Urinary bladder (tissue), 3 donors: ENCODE measurements at regions not wholly inside any gene's neighbourhood (a gene's known extent, or its start where the extent isn't known, plus 50 kb on each side); places are given as distances from the start of the nearest gene placed in this dataset.
A peak's percentile ranks its signal among the peaks of the same experiment; 100 is the strongest.

Experiments used
- DNase-seq: peaks from one replicate; pipeline ENCODE4 v3.0.0-alpha.2; 2015; ENCODE audit errors: extremely low spot score
- H3K27ac ChIP-seq: one replicate; pipeline ENCODE4 v1.5.1; 2013; ENCODE audit warnings: low read depth, mild to moderate bottlenecking, moderate library complexity
- H3K36me3 ChIP-seq: one replicate; pipeline ENCODE4 v1.6.1; 2013; ENCODE audit warnings: mild to moderate bottlenecking, moderate library complexity; ENCODE audit not compliant: insufficient read depth
- H3K4me1 ChIP-seq: one replicate; pipeline ENCODE4 v1.6.1; 2013; ENCODE audit warnings: mild to moderate bottlenecking, moderate library complexity; ENCODE audit not compliant: insufficient read depth
- H3K4me3 ChIP-seq: one replicate; pipeline ENCODE4 v1.5.1; 2013; ENCODE audit warnings: low read depth, low read length
- WGBS: extraction: QIAGEN DNeasy Blood & Tissue Kit; methylation state at CpG from one replicate; pipeline ENCODE4 v1.1.7; 2013; 5-methylcytosine and 5-hydroxymethylcytosine counted together
- donor health status: healthy with polysubstance abuse.
- donor health status: healthy.

DNA sequence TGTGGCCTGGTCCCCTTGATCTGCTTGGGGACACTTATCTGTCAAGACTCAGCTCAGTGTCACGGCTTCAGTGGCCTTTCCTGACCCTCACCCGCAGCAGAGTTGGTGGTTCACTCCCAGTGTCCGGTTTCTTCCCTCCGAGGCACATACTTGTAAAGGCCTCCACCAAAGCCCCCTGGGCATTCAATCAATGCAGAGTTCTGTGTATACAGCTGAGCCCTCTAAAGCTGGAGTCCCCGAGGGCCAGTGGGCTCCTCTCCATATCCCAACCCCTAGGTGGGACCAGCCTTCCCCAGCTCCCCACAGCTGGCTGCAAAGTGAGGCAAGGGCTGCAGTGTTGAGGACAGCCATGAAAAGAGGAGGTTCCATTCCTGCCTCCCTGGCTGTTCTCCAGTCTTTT lies 70.9 kb upstream of the RGMA start:
- Histone ChIP-seq H3K27ac (no peak overlapping the region), H3K4me3 (no peak overlapping the region), H3K4me1 (no peaks in the 10 kb centered on the region), H3K36me3 (no peaks in the 10 kb centered on the region)
- 74% methylated on average over 5 of the region's 5 CpGs for WGBS
- DNase-seq: no peak

DNA sequence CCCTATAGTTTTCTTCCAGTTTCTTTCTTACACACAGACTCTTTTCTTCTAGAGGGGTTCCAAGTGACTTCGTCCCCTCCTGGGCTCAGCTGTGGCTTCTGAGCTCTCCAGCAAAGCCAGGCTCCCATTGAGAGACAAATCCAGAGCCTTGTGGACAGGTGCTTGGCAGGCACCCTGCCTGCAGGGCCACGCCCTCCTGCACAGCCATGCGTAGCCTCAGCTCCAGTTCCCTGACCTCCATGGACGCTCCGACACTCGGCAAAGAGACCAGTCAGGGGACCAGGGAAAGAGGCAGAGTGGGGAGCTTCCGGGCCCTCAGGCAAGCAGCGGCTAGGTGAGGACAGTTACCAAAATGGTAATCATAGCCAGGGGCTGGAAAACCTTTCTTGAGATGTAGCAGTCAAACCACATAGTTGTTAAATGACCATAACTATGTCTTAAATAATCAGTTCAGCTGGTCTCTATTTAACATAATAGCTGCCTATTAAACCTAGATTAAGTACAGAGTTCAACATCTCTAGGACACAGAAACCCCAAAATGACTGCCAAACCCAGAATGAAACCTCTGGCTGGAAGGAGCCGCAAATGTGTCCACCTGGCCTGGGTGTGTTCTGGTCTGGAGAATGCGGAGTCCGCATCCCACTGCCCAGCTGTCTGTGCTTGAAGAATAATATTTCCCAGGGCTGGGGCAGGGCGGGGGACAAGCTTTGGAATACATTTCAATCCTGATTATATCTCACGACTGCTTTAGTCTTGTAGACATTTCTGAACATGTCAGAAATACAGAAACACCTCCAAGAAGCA lies 69.3 kb upstream of the RGMA start:
- WGBS: 89% methylated on average over 13 of the region's 13 CpGs
- no peak for DNase-seq
- H3K36me3 ChIP-seq: no peaks in the 10 kb centered on the region

DNA sequence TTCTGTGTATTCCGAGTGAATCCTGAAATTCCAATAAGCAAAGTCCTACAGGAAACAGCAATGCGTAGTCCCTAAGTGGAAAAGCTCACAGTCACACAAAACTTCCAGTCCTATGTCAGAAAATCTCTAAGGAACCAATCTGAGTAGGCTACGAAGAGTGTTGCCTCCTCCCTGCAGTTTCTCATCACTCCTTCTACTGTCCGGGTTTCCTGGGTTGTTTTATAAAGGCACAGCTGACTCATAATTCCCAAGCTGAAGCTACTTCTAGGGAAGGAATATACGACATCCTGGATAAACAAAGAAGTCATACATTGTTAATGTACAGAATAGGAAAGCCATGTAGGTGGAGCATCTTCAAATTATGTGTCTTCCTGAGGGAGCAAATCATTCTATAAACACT lies 65.7 kb upstream of the RGMA start:
- no peak for DNase-seq
- H3K4me3 ChIP-seq: no peak overlapping the region
- WGBS: 74% methylated on average over 5 of the region's 5 CpGs
- no peaks in the 10 kb centered on the region for H3K4me1 ChIP-seq
- no peaks in the 10 kb centered on the region for H3K36me3 ChIP-seq
- H3K27ac ChIP-seq: no peak overlapping the region

More for the DNA sequence above, 69.3 kb upstream of the RGMA start:
- Histone ChIP-seq H3K27ac (no peak overlapping the region), H3K4me3 (no peak overlapping the region), H3K4me1 (no peaks in the 10 kb centered on the region)

DNA sequence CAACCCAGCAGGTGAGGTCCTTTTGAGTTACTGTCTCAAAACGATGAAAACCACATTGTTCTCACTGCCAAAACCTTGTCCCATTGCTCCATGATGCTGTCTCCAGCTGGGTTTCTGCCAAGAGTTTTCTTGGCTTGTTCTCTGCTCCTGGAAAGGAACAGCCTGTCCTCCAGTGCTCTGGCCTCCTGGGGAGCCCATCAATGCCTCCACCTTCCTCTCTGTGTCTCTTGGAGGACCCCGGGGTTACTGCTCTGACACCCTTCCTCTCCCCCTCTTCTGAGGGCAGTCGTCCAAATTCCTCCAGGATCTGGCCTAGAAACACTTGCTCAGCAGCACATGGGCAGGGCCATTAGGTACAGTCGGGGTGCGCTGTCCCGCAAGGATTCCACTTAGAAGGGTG lies 63.9 kb upstream of the RGMA start:
- 34% methylated on average over 6 of the region's 6 CpGs for WGBS
- Histone ChIP-seq H3K36me3 (no peaks in the 10 kb centered on the region), H3K27ac (no peak overlapping the region), H3K4me3 (no peak overlapping the region), H3K4me1 (no peaks in the 10 kb centered on the region)
- DNase-seq: peak; percentile 76

DNA sequence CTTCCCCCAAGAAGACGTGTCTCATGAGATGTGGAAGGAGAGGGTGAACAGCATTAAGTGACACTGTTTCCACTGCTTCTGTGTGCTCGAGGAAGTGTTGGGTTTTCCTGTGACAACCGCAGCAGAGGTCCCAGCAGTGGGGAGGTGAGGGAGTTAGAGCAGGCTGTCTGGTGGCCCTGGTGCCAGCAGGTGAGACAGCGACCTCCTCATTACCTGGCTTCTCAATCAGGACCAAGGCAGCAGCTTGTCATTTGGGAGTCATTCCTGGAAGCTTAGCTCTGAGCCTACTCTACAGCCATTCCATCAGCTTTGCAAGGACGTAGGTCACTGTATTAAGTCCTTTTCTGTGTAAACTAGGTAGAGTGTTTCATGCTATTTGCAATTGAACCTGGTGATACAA lies 63.3 kb upstream of the RGMA start:
- H3K36me3 ChIP-seq: no peaks in the 10 kb centered on the region
- 76% methylated on average over 5 of the region's 5 CpGs for WGBS
- no peak for DNase-seq
- H3K4me3 ChIP-seq: no peak overlapping the region
- H3K27ac ChIP-seq: no peak overlapping the region
- H3K4me1 ChIP-seq: no peaks in the 10 kb centered on the region

DNA sequence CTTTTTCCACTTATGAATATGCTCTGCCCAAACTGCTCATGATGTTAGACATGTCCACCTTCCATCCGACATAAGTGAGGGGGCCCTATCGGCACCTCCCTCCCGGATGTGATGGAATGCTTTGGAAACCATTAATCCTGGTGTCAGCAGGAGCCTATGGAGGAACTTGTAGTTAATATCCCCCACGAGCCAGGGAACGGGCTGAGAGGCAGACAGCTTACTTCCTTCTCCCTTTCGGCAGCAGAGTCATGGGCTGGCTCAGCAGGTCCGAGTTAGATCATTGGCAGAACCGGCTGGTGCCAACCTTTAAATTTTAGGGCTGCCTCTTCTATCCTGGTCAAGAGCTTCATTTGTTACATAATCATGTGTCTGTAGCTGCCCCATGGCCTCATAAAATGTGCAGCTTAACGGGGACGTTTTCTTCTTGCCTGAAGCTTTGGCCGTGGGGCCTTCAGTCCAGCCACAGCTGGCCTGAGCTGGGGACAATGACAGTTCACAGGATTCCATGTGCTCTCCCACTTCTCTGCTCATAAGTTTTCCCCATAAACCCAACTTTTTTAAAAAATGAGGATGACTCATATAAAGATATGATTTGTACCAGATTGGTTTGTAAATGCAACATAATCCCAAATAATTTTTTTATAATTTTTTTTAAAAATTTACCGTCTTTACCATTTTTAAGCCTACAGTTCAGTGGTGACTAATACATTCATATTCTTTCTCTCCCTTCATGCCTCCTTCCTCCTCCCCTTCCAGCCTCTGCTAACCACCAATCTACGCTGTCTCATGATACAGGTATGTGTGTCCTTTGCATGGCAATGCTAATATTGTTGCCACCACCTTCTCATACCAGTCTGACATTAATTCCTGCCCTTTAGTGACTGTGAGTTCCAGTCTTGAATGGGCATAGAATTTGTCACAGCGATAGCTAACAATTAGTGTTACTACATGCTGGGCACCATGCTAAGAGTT lies 62.2 kb upstream of the RGMA start:
- WGBS: 57% methylated on average over 14 of the region's 14 CpGs
- no peak for DNase-seq
- Histone ChIP-seq H3K4me1 (no peaks in the 10 kb centered on the region), H3K4me3 (no peak overlapping the region), H3K36me3 (no peaks in the 10 kb centered on the region), H3K27ac (no peak overlapping the region)

DNA sequence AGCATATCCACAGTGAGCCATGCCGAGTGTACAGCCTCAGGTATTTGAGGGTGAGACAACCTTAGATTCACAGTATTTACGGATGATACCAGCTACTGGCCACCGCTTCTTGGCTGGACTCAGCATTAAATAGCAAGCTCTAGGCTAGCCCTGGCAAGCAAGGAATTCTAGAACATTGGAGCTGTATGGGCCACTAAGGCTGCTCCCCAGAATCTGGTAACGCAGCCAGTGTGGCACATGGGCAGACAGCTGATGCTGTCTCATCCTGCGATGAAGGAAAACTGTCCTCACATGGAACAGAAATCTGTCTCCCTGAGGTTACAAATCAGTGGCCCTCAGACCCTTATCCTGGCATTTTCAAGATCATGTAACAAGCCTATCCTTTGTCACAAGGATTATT lies 57.6 kb upstream of the RGMA start:
- 95% methylated on average over 5 of the region's 5 CpGs for WGBS
- DNase-seq: no peak
- Histone ChIP-seq H3K4me1 (no peaks in the 10 kb centered on the region), H3K36me3 (no peaks in the 10 kb centered on the region), H3K4me3 (no peak overlapping the region), H3K27ac (no peak overlapping the region)

DNA sequence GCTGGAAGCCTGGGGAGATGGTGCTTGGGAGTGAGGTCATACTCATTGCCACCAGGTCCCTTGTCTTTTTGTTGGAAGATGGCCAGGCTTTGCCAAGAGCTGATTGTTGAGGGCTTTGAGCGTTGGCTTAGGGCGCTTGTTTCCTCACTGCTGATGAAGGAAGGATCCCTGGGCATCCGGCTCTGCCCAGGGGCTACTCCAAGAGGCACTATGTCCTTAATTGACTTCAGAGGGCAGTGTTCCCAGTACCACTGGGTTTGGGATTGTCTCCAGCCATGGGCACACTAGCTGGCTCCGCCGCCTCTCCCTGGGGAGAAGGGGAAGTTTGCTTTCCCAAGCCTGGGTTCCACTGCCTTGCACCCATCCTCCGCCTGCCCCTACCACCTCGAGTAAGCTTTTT lies 57.2 kb upstream of the RGMA start:
- DNase-seq: no peak
- Histone ChIP-seq H3K4me3 (no peak overlapping the region), H3K4me1 (no peaks in the 10 kb centered on the region), H3K27ac (no peak overlapping the region), H3K36me3 (no peaks in the 10 kb centered on the region)
- WGBS: 81% methylated on average over 7 of the region's 7 CpGs

DNA sequence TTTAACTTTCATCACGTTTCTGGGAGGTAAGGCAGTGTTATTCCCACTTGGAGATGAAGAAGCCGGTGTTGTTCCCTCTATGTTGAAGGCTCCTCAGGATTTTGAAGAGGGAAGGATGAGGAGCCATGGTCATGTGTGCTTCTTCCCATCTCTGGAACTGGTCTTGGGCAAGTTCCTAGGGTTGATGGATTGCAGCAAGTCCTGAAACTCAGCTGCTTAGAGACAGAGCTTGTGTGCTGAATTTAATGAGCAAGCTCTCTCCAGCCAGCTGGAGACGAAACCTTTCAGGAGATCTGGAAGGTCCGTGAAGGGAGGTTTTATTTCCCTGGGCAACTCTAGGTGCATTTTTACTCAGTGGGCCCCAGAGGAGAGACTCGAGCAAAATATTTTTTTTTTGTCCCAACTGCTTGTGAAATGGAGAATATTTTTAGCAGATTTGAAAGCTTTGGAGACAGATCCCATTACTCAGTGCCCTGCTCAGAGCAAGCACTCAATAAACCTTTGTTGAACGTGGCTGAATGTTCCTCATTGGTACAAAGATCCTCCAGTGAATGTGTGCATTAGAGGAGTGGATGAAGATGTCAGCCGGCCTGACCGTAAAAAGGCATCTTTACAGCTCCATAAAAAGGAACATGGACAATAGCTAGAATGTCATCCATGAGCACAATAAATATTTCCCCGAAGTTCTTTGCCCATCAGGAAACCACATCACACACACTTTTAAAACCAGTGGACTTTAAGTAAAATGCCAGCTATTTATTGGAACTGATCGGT lies 55.6 kb upstream of the RGMA start:
- H3K4me3 ChIP-seq: no peak overlapping the region
- no peak for DNase-seq
- no peaks in the 10 kb centered on the region for H3K36me3 ChIP-seq
- no peaks in the 10 kb centered on the region for H3K4me1 ChIP-seq
- no peak overlapping the region for H3K27ac ChIP-seq
- 45% methylated on average over 10 of the region's 10 CpGs for WGBS

DNA sequence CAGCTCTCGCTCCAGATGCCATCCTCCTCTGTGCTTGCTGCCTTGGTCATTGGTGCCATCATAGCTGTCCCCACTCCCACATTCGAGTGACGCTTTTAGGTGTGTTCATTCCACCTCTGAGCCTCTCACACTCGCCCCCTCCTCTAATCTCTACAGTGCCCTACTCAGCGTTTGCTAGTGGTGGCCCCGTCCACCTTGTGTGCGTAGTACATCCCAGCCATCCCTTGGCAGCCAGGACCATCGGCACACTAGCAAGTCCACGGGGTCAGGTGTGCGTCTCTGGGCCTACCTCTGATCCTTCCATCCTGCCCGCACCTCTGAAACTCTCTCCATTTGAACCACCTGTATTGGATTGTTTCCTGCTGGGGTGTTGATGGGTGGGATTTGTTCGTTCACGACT lies 54.2 kb upstream of the RGMA start:
- H3K27ac ChIP-seq: no peak overlapping the region
- H3K4me1 ChIP-seq: no peaks in the 10 kb centered on the region
- no peak for DNase-seq
- no peaks in the 10 kb centered on the region for H3K36me3 ChIP-seq
- 95% methylated on average over 13 of the region's 13 CpGs for WGBS
- H3K4me3 ChIP-seq: no peak overlapping the region

DNA sequence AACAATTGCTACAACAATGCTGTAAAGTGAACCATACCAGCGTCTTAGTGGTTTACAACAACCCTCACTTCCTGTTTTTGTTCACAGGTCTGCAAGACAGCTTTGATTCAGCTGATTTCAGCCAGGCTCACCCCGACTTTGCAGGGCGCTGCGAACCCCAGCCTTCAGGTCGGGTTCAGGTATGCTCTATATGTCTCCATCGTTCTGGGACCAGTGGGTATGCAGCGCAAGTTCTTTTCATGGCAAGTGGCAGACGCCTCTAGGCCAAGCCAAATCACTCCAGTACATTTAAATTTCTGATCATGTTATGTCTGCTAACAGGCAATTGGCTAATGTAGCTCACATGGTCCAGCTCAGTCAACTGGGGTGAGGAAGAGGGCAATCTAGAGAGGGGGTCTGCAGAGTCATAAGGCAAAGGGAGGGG lies 52.4 kb upstream of the RGMA start:
- Histone ChIP-seq H3K4me1 (no peaks in the 10 kb centered on the region), H3K36me3 (no peaks in the 10 kb centered on the region), H3K4me3 (no peak overlapping the region), H3K27ac (no peak overlapping the region)
- no peak for DNase-seq
- WGBS: 77% methylated on average over 8 of the region's 8 CpGs

DNA sequence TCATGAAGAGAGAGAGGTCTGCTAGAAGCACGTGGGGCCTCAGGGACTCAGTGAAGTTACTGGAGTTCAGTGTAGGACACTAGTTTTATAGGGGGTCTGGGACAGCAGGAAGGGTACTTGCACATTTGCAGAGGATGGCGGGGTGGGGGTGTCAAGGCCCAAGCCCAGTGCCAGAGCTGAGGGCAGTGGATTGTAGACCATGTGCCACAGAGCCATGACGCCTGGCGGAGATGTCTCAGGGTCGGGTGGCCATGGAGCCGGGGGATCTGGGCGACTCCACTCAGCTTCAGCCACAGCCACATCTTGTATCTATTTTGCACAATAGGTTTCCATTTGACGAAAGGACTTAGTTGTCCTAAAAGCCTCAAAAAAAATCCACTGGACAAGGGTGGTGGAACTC lies 50.4 kb upstream of the RGMA start:
- H3K27ac ChIP-seq: no peak overlapping the region
- no peak for DNase-seq
- no peaks in the 10 kb centered on the region for H3K36me3 ChIP-seq
- WGBS: 95% methylated on average over 8 of the region's 8 CpGs
- no peaks in the 10 kb centered on the region for H3K4me1 ChIP-seq
- no peak overlapping the region for H3K4me3 ChIP-seq

DNA sequence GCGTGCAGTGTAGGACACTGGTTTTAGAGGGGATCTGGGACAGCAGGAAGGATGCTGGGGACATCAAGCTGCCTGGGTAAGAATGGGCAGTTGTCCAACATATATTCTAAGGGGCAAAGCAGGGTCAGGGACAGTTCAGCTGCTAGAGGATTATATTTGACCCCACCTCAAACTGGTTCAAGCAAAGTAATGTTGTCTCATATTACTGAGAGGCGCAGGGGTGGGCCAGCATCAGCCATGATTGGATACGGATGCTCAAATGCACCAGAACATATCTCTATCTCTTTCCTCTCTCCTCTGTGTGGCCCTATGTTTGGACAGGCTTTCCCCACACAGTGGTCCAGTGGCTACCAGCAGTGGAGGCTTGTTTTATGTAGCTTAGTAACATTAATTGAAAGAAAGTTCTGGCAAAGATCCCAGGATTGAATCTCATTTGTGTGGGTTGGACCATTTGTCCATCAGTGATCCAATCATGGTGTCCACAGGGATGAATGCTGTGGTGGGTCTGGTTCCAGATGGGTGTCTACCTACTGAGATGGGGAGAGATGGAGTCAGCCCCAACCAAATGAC lies 49.8 kb upstream of the RGMA start:
- 94% methylated on average over 3 of the region's 3 CpGs for WGBS
- Histone ChIP-seq H3K4me3 (no peak overlapping the region), H3K36me3 (no peaks in the 10 kb centered on the region), H3K27ac (no peak overlapping the region), H3K4me1 (no peaks in the 10 kb centered on the region)
- no peak for DNase-seq
